Keratinocyte (primary cell): ENCODE measurements at regions not wholly inside any gene's neighbourhood (a gene's known extent, or its start where the extent isn't known, plus 50 kb on each side); places are given as distances from the start of the nearest gene placed in this dataset.

ENCODE experiments used
- CTCF ChIP-seq, 3 experiments: IDR thresholded peaks in 1 of 3; conservative IDR thresholded peaks in 1 of 3; optimal IDR thresholded peaks in 1 of 3; 2 replicates in 2 of 3; 3 replicates in 1 of 3; pipeline versions ENCODE3 to v1.5.1; 2011; ENCODE audit warnings: low read length in 3 of 3, mild to moderate bottlenecking in 3 of 3, moderate library complexity in 2 of 3, control low read depth in 1 of 3, inconsistent platforms in 1 of 3; ENCODE audit not compliant: insufficient read depth in 2 of 3; ENCODE audit errors: extremely low read depth in 1 of 3
- EZH2 ChIP-seq: IDR thresholded peaks from one replicate; pipeline ENCODE4 v1.6.1; 2012; ENCODE audit warnings: inconsistent platforms, mild to moderate bottlenecking, low read length, moderate library complexity

DNA sequence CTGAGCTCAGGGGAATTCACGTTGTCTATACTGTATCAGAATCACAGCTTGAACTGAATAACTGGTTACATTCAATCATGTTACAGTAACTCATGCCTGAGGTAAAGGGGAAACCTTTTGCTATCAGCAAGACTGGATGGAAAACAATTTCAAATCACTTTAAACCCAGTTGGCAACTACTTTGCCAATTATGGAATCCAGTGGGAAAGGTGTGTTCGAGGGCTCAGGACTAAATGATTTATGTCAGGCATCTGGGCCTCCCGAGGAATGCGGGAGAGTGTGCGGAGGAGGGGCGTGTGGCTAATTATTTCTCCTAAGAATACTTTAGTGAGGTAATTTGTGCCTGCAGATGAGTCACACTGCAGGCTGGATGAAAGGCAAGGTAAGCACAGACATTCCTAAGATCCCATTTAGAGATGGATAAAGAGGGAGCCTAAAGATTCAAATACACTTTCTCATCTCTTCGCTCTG, 100.1 kb downstream of the HRH4 start:
- TF ChIP-seq CTCF (optimal IDR thresholded peaks at IDR 0.05 in 1 of 3, IDR thresholded peaks at IDR 0.05 in 1 of 3, conservative IDR thresholded peaks at IDR 0.05 in 1 of 3; ENCODE audit: extremely low read depth in 1 of 3, insufficient read depth in 2 of 3, low read length in 3 of 3), result no peak
- no peak for TF ChIP-seq EZH2
